G401 (cell line): ENCODE measurements at regions not wholly inside any gene's neighbourhood (a gene's known extent, or its start where the extent isn't known, plus 50 kb on each side); places are given as distances from the start of the nearest gene placed in this dataset.

ENCODE experiments used
- DNase-seq: peaks from one replicate; pipeline ENCODE4 v3.0.0-alpha.2; 2015; ENCODE audit warnings: low spot score
- in situ Hi-C: cut with HindIII; loops from 2 replicates; pipeline ENCODE4 v1.10.0; 2016; ENCODE audit warnings: low sequenced_read_pairs, mixed read lengths

DNA sequence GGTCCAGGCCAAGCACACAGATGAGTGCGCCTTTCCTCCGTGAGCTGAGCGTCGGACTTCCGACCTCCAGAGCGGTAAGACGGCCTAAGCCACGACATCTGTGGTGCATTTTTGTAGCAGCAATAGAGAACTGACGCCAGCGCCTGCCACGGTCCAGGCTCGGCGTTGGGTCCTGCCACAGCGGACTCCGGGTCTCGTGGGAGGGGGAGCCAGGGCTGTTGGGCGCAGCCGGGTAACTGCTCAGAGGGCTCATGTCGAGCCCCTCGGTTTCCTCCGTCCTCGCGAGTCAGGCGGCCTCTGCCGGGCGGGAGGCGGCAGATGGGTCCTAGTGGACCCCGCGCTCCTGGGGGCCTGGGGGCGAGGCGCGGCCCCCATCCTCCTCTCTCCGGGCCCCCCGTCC is 216.1 kb downstream of the QKI start:
- in situ Hi-C loops, result no loop called here
- DNase-seq, result no peak

DNA sequence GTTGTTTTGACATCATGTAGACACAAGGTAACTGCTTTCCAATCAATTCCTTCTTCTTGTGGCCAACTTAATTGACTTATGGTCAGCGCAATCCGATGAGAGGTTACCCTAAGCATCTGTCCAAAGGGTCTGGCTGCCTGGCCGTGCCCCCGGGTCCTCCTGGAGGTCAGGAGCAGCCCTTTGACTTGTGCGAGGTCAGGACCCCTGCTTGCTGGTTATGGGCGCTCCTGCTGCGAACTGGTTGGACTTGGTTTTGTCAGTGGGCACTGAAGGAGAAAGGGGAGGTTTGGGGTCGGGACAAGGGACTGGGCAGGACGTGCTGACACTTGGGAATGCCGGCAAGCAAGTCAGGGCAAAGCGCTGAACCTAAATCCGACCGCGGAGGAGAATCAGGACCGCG is 215.6 kb downstream of the QKI start:
- no peak for DNase-seq
- in situ Hi-C loops, result no loop called here
